ENCODE measurements at regions not wholly inside any gene's neighbourhood (a gene's known extent, or its start where the extent isn't known, plus 50 kb on each side); places are given as distances from the start of the nearest gene placed in this dataset.

GRCh38 chr6:78561015-78561414, 306.3 kb upstream of the IRAK1BP1 start:
- TF ChIP-seq POLR2AphosphoS5 (IDR thresholded peaks at IDR 0.05; ENCODE audit: low read depth, low read length): no peak
- no peak for TF ChIP-seq POLR2A (IDR thresholded peaks at IDR 0.05; ENCODE audit: low read depth, low read length)
- no peak for TF ChIP-seq PAX5 (IDR thresholded peaks at IDR 0.05; ENCODE audit: insufficient read depth, low read length, severe bottlenecking)
- no peak for TF ChIP-seq TAF1 (IDR thresholded peaks at IDR 0.05; ENCODE audit: low read depth, low read length)
